ENCODE measurements at regions not wholly inside any gene's neighbourhood (a gene's known extent, or its start where the extent isn't known, plus 50 kb on each side); places are given as distances from the start of the nearest gene placed in this dataset.

DNA sequence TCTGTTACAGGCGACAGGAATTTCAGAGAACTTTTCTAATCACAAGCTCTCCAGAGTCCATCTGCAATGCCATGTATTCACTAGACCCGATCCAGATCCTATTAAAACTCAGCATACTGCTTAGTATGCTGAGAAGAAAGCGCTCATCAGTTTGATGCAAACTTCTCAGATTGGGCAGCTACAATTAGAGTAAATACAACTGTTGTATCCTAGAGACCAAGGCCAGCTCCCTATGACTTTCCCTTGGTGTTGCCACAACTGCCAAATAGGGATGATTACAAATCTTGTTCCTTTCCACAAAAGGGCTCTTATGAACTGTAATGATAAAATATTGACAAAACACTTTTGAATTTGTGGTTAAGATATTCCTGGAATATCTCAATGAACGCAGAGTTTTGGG, 191.2 kb downstream of the SPRY2 start:
- Histone ChIP-seq H3K27me3 (ENCODE audit: insufficient read depth, low read length) (no peaks in the 10 kb centered on the region), H3K9me2 (ENCODE audit: insufficient read depth) (no peaks in the 10 kb centered on the region), H4K20me1 (ENCODE audit: insufficient read depth) (no peaks in the 10 kb centered on the region), H3K79me2 (ENCODE audit: insufficient read depth, low read length) (no peaks in the 10 kb centered on the region), H3K9ac (ENCODE audit: low read length) (no peak overlapping the region), H3K27ac (ENCODE audit: low read depth, low read length) (no peak overlapping the region), H3K4me1 (ENCODE audit: control insufficient read depth in 1 of 2, insufficient read depth in 2 of 2, low read length in 2 of 2) (no peaks in the 10 kb centered on the region), H3K36me3 (ENCODE audit: control insufficient read depth in 1 of 2, insufficient read depth in 2 of 2, low read length in 2 of 2) (no peaks in the 10 kb centered on the region), H3K9me3 (ENCODE audit: control insufficient read depth in 1 of 2, insufficient read depth in 1 of 2, low read depth in 1 of 2, low read length in 2 of 2) (no peaks in the 10 kb centered on the region), H2AFZ (ENCODE audit: low read depth, low read length, poor library complexity, severe bottlenecking) (no peak overlapping the region), H3K4me2 (ENCODE audit: low read length) (no peak overlapping the region), H3K4me3 (replicated peaks in 1 of 2; ENCODE audit: low read depth in 1 of 2, low read length in 2 of 2) (no peak overlapping the region)
- TF ChIP-seq MAX (IDR thresholded peaks at IDR 0.05): no peak
- TF ChIP-seq POLR2A (IDR thresholded peaks at IDR 0.05; ENCODE audit: borderline replicate concordance, extremely low read depth, insufficient read depth, insufficient read length): no peak
- no peak for TF ChIP-seq SRF (IDR thresholded peaks at IDR 0.05; ENCODE audit: low read depth)
- no peak for TF ChIP-seq SP1 (IDR thresholded peaks at IDR 0.05; ENCODE audit: low read depth)
- TF ChIP-seq SIN3A (IDR thresholded peaks at IDR 0.05; ENCODE audit: low read depth): no peak
- TF ChIP-seq ZFX (IDR thresholded peaks at IDR 0.05): no peak
- no peak for TF ChIP-seq TCF7L2 (IDR thresholded peaks at IDR 0.05; ENCODE audit: borderline replicate concordance, extremely low read depth, insufficient read depth, insufficient read length)
- TF ChIP-seq FOSL1 (IDR thresholded peaks at IDR 0.05; ENCODE audit: low read depth): no peak
- TF ChIP-seq JUND (IDR thresholded peaks at IDR 0.05): no peak
- no peak for TF ChIP-seq ZNF274 (IDR thresholded peaks at IDR 0.05; ENCODE audit: low read depth, low read length)
- no peak for TF ChIP-seq EGR1 (IDR thresholded peaks at IDR 0.05; ENCODE audit: low read depth)
- TF ChIP-seq, protein P1, sequence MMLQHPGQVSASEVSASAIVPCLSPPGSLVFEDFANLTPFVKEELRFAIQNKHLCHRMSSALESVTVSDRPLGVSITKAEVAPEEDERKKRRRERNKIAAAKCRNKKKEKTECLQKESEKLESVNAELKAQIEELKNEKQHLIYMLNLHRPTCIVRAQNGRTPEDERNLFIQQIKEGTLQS (IDR thresholded peaks at IDR 0.05): no peak
- TF ChIP-seq CEBPB (IDR thresholded peaks at IDR 0.05; ENCODE audit: low read depth): no peak
- TF ChIP-seq, protein P2, sequence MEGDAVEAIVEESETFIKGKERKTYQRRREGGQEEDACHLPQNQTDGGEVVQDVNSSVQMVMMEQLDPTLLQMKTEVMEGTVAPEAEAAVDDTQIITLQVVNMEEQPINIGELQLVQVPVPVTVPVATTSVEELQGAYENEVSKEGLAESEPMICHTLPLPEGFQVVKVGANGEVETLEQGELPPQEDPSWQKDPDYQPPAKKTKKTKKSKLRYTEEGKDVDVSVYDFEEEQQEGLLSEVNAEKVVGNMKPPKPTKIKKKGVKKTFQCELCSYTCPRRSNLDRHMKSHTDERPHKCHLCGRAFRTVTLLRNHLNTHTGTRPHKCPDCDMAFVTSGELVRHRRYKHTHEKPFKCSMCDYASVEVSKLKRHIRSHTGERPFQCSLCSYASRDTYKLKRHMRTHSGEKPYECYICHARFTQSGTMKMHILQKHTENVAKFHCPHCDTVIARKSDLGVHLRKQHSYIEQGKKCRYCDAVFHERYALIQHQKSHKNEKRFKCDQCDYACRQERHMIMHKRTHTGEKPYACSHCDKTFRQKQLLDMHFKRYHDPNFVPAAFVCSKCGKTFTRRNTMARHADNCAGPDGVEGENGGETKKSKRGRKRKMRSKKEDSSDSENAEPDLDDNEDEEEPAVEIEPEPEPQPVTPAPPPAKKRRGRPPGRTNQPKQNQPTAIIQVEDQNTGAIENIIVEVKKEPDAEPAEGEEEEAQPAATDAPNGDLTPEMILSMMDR (IDR thresholded peaks at IDR 0.05 in 2 of 3, conservative IDR thresholded peaks at IDR 0.05 in 1 of 3; ENCODE audit: borderline replicate concordance in 1 of 3, insufficient read depth in 1 of 3, low read depth in 2 of 3, low read length in 2 of 3): no peak
- TF ChIP-seq CBX3 (IDR thresholded peaks at IDR 0.05; ENCODE audit: low read depth): no peak
- no TSS peak for BruUV-seq (replicated peaks)
- DNase-seq (ENCODE audit: low read depth, low spot score) (no peak), ATAC-seq (no peak)
- CTCF ChIA-PET: no interaction called here
- intact Hi-C loops (cut with micrococcal nuclease): no loop called here
- RAD21 ChIA-PET (ENCODE audit: low non-redundant PET in 1 of 2, low total read pairs in 2 of 2, uncharacterized antibody in 2 of 2, unreplicated experiment in 2 of 2): no interaction called here
- POLR2A ChIA-PET: no interaction called here
